GM12878 (cell line): ENCODE measurements at regions not wholly inside any gene's neighbourhood (a gene's known extent, or its start where the extent isn't known, plus 50 kb on each side); places are given as distances from the start of the nearest gene placed in this dataset.

Source experiments
- ATAC-seq: fragments of 200-7000 bp; cut with Tn5 transposase; 3 replicates; pipeline ENCODE4 v1.9.1; 2020; ENCODE audit warnings: mild to moderate bottlenecking, moderate library complexity
- BruUV-seq: library from RNA; stranded (reverse); fragments of 400-500 nt; replicated peaks from 2 replicates; lab custom pipeline; 2021; lab: Mats Ljungman, UMichigan
- CTCF ChIA-PET: fragments of 300-600 bp; sonication (Branson Sonifier 250); formaldehyde crosslinking; extraction: SDS; loops from one replicate; lab custom pipeline; 2021; ENCODE audit warnings: inconsistent platforms; lab: Yijun Ruan, JAX
- POLR2A ChIA-PET: fragments of 350-600 bp; formaldehyde crosslinking; extraction: SDS; loops from one replicate; lab custom pipeline; 2021; ENCODE audit warnings: inconsistent platforms; lab: Charles Lee
- RAD21 ChIA-PET: fragments of 300-600 bp; sonication (Branson Sonifier 250); formaldehyde crosslinking; loops from one replicate; lab custom pipeline; 2023; ENCODE audit warnings: antibody characterized with exemption; ENCODE audit not compliant: unreplicated experiment; lab: Charles Lee
- SMC1A ChIA-PET: fragments of 300-600 bp; sonication (Branson Sonifier 250); formaldehyde crosslinking; loops from one replicate; lab custom pipeline; 2023; ENCODE audit not compliant: unreplicated experiment, uncharacterized antibody; lab: Charles Lee
- DNase-seq: peaks from one replicate; pipeline ENCODE4 v3.0.0-alpha.2; 2011; ENCODE audit warnings: low read depth, low spot score
- FAIRE-seq: peaks from 3 replicates; lab custom pipeline; 2011; peaks lifted over from hg19 to GRCh38; lab: Jason Lieb, UNC
- H2AFZ ChIP-seq: 2 replicates; pipeline ENCODE4 v1.6.0; 2011; ENCODE audit warnings: low read depth, low read length, control low read depth; ENCODE audit not compliant: control insufficient read depth
- H3K27ac ChIP-seq: 2 replicates; pipeline ENCODE4 v1.5.1; 2011; ENCODE audit warnings: control low read depth; ENCODE audit not compliant: control insufficient read depth, insufficient read depth
- H3K27me3 ChIP-seq, 2 experiments: replicated peaks in 1 of 2; 2 replicates each; pipeline versions ENCODE4 v1.6.0 to v1.6.1; 2011; ENCODE audit warnings: low read length in 1 of 2; ENCODE audit not compliant: control insufficient read depth in 2 of 2, insufficient read depth in 2 of 2
- H3K36me3 ChIP-seq, 2 experiments: 2 replicates each; pipeline ENCODE4 v1.5.1; 2011; ENCODE audit warnings: low read length in 1 of 2; ENCODE audit not compliant: control insufficient read depth in 2 of 2, insufficient read depth in 2 of 2
- H3K4me1 ChIP-seq: 2 replicates; pipeline ENCODE4 v1.6.1; 2011; ENCODE audit warnings: mild to moderate bottlenecking, low read length, moderate library complexity, mixed read lengths; ENCODE audit not compliant: control insufficient read depth, insufficient read depth
- H3K4me2 ChIP-seq: 2 replicates; pipeline ENCODE4 v1.6.0; 2011; ENCODE audit warnings: control low read depth; ENCODE audit not compliant: control insufficient read depth, insufficient read depth
- H3K4me3 ChIP-seq: fragments of 200-600 bp; sonication (generic); 2 replicates; pipeline ENCODE4 v1.5.1; 2016
- H3K79me2 ChIP-seq: 2 replicates; pipeline ENCODE4 v1.6.0; 2011; ENCODE audit warnings: low read length; ENCODE audit not compliant: control insufficient read depth, insufficient read depth
- H3K9ac ChIP-seq: 2 replicates; pipeline ENCODE4 v1.8.0; 2011; ENCODE audit warnings: low read length, control low read depth, mixed read lengths; ENCODE audit not compliant: control insufficient read depth, insufficient read depth
- H3K9me3 ChIP-seq: replicated peaks from 3 replicates; pipeline ENCODE4 v1.5.1; 2011; ENCODE audit warnings: mild to moderate bottlenecking, low read length; ENCODE audit not compliant: control insufficient read depth, insufficient read depth
- H4K20me1 ChIP-seq: 2 replicates; pipeline ENCODE4 v1.6.0; 2011; ENCODE audit not compliant: control insufficient read depth, insufficient read depth
- ASH2L ChIP-seq: fragments of 300-600, 200-600 bp; sonication (generic); IDR thresholded peaks from 2 replicates; pipeline ENCODE4 v1.6.1; 2017; ENCODE audit warnings: low read depth, mild to moderate bottlenecking, borderline replicate concordance
- CBFB ChIP-seq: IDR thresholded peaks from 2 replicates; pipeline ENCODE4 v1.6.1; 2016; ENCODE audit warnings: antibody characterized with exemption, low read depth
- CEBPB ChIP-seq, 2 experiments: fragments of 150-350 bp in 1 of 2; IDR thresholded peaks; 2 replicates each; pipeline ENCODE4 v1.6.1; 2012 to 2014; ENCODE audit warnings: low read depth in 2 of 2, low read length in 2 of 2, borderline replicate concordance in 1 of 2, inconsistent platforms in 1 of 2
- HDGF ChIP-seq: fragments of 450-650 bp; IDR thresholded peaks from 2 replicates; pipeline ENCODE4 v1.6.1; 2016; ENCODE audit warnings: antibody characterized with exemption
- KLF5 ChIP-seq: fragments of 450-650 bp; IDR thresholded peaks from 2 replicates; pipeline ENCODE4 v1.6.1; 2014; ENCODE audit warnings: mild to moderate bottlenecking; ENCODE audit not compliant: partially characterized antibody
- MEF2A ChIP-seq: IDR thresholded peaks from 2 replicates; pipeline ENCODE4 v1.6.1; 2011; ENCODE audit warnings: low read depth, mild to moderate bottlenecking, low read length, moderate library complexity; ENCODE audit not compliant: insufficient read depth
- MYC ChIP-seq: IDR thresholded peaks from 2 replicates; pipeline ENCODE4 v1.6.1; 2011; ENCODE audit warnings: mild to moderate bottlenecking, low read length, moderate library complexity, inconsistent platforms; ENCODE audit not compliant: insufficient read depth, insufficient replicate concordance, insufficient read length, severe bottlenecking
- NBN ChIP-seq: fragments of 450-650 bp; IDR thresholded peaks from 2 replicates; pipeline ENCODE4 v1.6.1; 2016
- NR2F1 ChIP-seq: fragments of 450-650 bp; conservative IDR thresholded peaks from 2 replicates; pipeline ENCODE4 v1.6.1; 2017; ENCODE audit warnings: mild to moderate bottlenecking
- SIN3A ChIP-seq: IDR thresholded peaks from 2 replicates; pipeline ENCODE4 v1.6.1; 2012; ENCODE audit warnings: low read depth, low read length, improper control_type of control experiment
- SMC3 ChIP-seq: IDR thresholded peaks from 2 replicates; pipeline ENCODE4 v1.6.1; 2011; ENCODE audit warnings: low read length, improper control_type of control experiment, borderline replicate concordance
- STAT1 ChIP-seq: fragments of 450-650 bp; conservative IDR thresholded peaks from 2 replicates; pipeline ENCODE4 v1.6.1; 2014; ENCODE audit warnings: antibody characterized with exemption, mild to moderate bottlenecking
- TBL1XR1 ChIP-seq: IDR thresholded peaks from 2 replicates; pipeline ENCODE4 v1.6.1; 2012; ENCODE audit warnings: low read depth, low read length, improper control_type of control experiment
- ZSCAN29 ChIP-seq: fragments of 450-650 bp; IDR thresholded peaks from 2 replicates; pipeline ENCODE4 v1.6.1; 2017; ENCODE audit warnings: mild to moderate bottlenecking, moderate library complexity
- WGBS: methylation state at CpG from one replicate; pipeline ENCODE4 v1.1.6; 2016; ENCODE audit warnings: low lambda C conversion rate; ENCODE audit not compliant: insufficient replicate concordance, insufficient coverage; ENCODE audit errors: missing lambda C conversion rate; 5-methylcytosine and 5-hydroxymethylcytosine counted together
- in situ Hi-C: fragments of 300-500 bp; cut with MboI; formaldehyde crosslinking; loops from 9 replicates; pipeline ENCODE4 v1.14.3; 2018; ENCODE audit warnings: mixed read lengths
- intact Hi-C: fragments of 100-400 bp; cut with micrococcal nuclease; formaldehyde crosslinking; loops from one replicate; pipeline ENCODE4 v1.14.2; 2022; ENCODE audit not compliant: unreplicated experiment
- TF ChIP-seq, protein P1 (sequence below): fragments of 450-650 bp; IDR thresholded peaks from 2 replicates; pipeline ENCODE4 v1.6.1; 2017; ENCODE audit warnings: low read depth, mild to moderate bottlenecking, moderate library complexity
- TF ChIP-seq, protein P2 (sequence below): fragments of 450-650 bp; IDR thresholded peaks from 2 replicates; pipeline ENCODE4 v1.6.1; 2016; ENCODE audit warnings: mild to moderate bottlenecking
- TF ChIP-seq, protein P3 (sequence below): fragments of 450-650 bp; IDR thresholded peaks from 2 replicates; pipeline ENCODE4 v1.6.1; 2017; ENCODE audit warnings: borderline replicate concordance
- TF ChIP-seq, protein P4 (sequence below): IDR thresholded peaks from 2 replicates; pipeline ENCODE4 v1.6.1; 2011; ENCODE audit warnings: borderline replicate concordance, low read depth, mild to moderate bottlenecking, moderate library complexity, mixed read lengths, low read length; ENCODE audit not compliant: insufficient read depth; ENCODE audit errors: extremely low read length
- TF ChIP-seq, protein P5 (sequence below): fragments of 450-650 bp; conservative IDR thresholded peaks from 2 replicates; pipeline ENCODE4 v1.6.1; 2017; ENCODE audit warnings: mild to moderate bottlenecking, moderate library complexity

DNA sequence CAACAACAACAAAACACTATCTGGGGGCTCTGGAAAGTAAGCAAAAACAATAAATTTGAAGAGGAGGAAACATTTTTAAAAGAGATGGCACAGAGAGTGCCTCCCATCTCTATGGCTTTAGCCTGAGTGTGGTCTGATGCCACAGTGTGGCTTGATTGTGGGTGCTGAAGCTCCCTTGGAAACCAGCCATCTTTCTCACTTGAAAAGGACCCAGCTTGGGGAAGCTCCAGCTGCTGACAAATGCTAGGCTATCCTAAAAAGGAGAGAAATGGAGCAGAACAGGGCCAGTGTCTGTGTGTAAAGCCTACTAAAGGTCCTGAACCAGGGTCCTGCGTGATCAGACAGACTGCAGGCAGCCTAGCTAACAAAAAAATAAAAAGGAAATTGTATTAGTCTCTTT lies 642.0 kb upstream of the PTBP2 start:
- ChIA-PET CTCF (no interaction called here), SMC1A (no interaction called here), RAD21 (no interaction called here), POLR2A (no interaction called here)
- 0% methylated on average over 1 of the region's 1 CpG for WGBS
- intact Hi-C loops (no loop called here), in situ Hi-C loops (no loop called here)
- no peaks in the 10 kb centered on the region for H3K79me2 ChIP-seq
- H3K27ac ChIP-seq, result no peak overlapping the region
- H3K4me3 ChIP-seq, result no peak overlapping the region
- H3K27me3 ChIP-seq, result no peaks in the 10 kb centered on the region
- no peak overlapping the region for H2AFZ ChIP-seq
- H4K20me1 ChIP-seq, result no peaks in the 10 kb centered on the region
- FAIRE-seq (no peak), ATAC-seq (no peak), DNase-seq (no peak)
- BruUV-seq, result no TSS peak
- H3K9me3 ChIP-seq, result no peaks in the 10 kb centered on the region
- H3K9ac ChIP-seq, result no peak overlapping the region
- H3K36me3 ChIP-seq, result no peaks in the 10 kb centered on the region
- no peak overlapping the region for H3K4me2 ChIP-seq
- H3K4me1 ChIP-seq, result no peaks in the 10 kb centered on the region
- no peak for TF ChIP-seq MEF2A
- TF ChIP-seq ZSCAN29, result no peak
- no peak for TF ChIP-seq NR2F1
- TF ChIP-seq SMC3, result no peak
- no peak for TF ChIP-seq CBFB
- no peak for TF ChIP-seq MYC
- no peak for TF ChIP-seq ASH2L
- TF ChIP-seq, protein P1, sequence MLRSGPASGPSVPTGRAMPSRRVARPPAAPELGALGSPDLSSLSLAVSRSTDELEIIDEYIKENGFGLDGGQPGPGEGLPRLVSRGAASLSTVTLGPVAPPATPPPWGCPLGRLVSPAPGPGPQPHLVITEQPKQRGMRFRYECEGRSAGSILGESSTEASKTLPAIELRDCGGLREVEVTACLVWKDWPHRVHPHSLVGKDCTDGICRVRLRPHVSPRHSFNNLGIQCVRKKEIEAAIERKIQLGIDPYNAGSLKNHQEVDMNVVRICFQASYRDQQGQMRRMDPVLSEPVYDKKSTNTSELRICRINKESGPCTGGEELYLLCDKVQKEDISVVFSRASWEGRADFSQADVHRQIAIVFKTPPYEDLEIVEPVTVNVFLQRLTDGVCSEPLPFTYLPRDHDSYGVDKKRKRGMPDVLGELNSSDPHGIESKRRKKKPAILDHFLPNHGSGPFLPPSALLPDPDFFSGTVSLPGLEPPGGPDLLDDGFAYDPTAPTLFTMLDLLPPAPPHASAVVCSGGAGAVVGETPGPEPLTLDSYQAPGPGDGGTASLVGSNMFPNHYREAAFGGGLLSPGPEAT, result no peak
- no peak for TF ChIP-seq KLF5
- TF ChIP-seq, protein P2, sequence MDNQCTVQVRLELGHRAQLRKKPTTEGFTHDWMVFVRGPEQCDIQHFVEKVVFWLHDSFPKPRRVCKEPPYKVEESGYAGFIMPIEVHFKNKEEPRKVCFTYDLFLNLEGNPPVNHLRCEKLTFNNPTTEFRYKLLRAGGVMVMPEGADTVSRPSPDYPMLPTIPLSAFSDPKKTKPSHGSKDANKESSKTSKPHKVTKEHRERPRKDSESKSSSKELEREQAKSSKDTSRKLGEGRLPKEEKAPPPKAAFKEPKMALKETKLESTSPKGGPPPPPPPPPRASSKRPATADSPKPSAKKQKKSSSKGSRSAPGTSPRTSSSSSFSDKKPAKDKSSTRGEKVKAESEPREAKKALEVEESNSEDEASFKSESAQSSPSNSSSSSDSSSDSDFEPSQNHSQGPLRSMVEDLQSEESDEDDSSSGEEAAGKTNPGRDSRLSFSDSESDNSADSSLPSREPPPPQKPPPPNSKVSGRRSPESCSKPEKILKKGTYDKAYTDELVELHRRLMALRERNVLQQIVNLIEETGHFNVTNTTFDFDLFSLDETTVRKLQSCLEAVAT, result no peak
- no peak for TF ChIP-seq CEBPB (IDR thresholded peaks at IDR 0.05; ENCODE audit: borderline replicate concordance in 1 of 2, low read depth in 2 of 2, low read length in 2 of 2)
- TF ChIP-seq SIN3A, result no peak
- TF ChIP-seq, protein P3, sequence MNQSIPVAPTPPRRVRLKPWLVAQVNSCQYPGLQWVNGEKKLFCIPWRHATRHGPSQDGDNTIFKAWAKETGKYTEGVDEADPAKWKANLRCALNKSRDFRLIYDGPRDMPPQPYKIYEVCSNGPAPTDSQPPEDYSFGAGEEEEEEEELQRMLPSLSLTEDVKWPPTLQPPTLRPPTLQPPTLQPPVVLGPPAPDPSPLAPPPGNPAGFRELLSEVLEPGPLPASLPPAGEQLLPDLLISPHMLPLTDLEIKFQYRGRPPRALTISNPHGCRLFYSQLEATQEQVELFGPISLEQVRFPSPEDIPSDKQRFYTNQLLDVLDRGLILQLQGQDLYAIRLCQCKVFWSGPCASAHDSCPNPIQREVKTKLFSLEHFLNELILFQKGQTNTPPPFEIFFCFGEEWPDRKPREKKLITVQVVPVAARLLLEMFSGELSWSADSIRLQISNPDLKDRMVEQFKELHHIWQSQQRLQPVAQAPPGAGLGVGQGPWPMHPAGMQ, result no peak
- no peak for TF ChIP-seq HDGF
- no peak for TF ChIP-seq STAT1
- TF ChIP-seq NBN, result no peak
- TF ChIP-seq, protein P4, sequence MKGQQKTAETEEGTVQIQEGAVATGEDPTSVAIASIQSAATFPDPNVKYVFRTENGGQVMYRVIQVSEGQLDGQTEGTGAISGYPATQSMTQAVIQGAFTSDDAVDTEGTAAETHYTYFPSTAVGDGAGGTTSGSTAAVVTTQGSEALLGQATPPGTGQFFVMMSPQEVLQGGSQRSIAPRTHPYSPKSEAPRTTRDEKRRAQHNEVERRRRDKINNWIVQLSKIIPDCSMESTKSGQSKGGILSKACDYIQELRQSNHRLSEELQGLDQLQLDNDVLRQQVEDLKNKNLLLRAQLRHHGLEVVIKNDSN, result no peak
- TF ChIP-seq, protein P5, sequence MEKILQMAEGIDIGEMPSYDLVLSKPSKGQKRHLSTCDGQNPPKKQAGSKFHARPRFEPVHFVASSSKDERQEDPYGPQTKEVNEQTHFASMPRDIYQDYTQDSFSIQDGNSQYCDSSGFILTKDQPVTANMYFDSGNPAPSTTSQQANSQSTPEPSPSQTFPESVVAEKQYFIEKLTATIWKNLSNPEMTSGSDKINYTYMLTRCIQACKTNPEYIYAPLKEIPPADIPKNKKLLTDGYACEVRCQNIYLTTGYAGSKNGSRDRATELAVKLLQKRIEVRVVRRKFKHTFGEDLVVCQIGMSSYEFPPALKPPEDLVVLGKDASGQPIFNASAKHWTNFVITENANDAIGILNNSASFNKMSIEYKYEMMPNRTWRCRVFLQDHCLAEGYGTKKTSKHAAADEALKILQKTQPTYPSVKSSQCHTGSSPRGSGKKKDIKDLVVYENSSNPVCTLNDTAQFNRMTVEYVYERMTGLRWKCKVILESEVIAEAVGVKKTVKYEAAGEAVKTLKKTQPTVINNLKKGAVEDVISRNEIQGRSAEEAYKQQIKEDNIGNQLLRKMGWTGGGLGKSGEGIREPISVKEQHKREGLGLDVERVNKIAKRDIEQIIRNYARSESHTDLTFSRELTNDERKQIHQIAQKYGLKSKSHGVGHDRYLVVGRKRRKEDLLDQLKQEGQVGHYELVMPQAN, result no peak
- no peak for TF ChIP-seq TBL1XR1
